SK-N-SH treated with all-trans-retinoic acid at 6 μM for 48 hours (cell line): ENCODE measurements at regions not wholly inside any gene's neighbourhood (a gene's known extent, or its start where the extent isn't known, plus 50 kb on each side); places are given as distances from the start of the nearest gene placed in this dataset.

ENCODE experiments used
- BACH2 ChIP-seq: fragments of 250-450 bp; sonication (Bioruptor Pico); IDR thresholded peaks from 2 replicates; pipeline ENCODE4 v1.9.0; 2021; ENCODE audit warnings: mild to moderate bottlenecking, borderline replicate concordance
- PATZ1 ChIP-seq: fragments of 250-450 bp; sonication (Bioruptor Pico); IDR thresholded peaks from 2 replicates; pipeline ENCODE4 v1.8.0; 2020; ENCODE audit warnings: mild to moderate bottlenecking, moderate library complexity, borderline replicate concordance
- SNAI2 ChIP-seq: fragments of 250-450 bp; sonication (Bioruptor Pico); IDR thresholded peaks from 2 replicates; pipeline ENCODE4 v1.5.0; 2020; ENCODE audit warnings: mild to moderate bottlenecking, moderate library complexity
- ZFP3 ChIP-seq: fragments of 250-450 bp; sonication (Bioruptor Pico); IDR thresholded peaks from 2 replicates; pipeline ENCODE4 v1.5.0; 2020; ENCODE audit warnings: mild to moderate bottlenecking, moderate library complexity
- ZFP30 ChIP-seq: fragments of 450-650 bp; formaldehyde crosslinking; IDR thresholded peaks from 2 replicates; pipeline ENCODE4 v1.5.0; 2022; ENCODE audit warnings: mild to moderate bottlenecking, moderate library complexity
- TF ChIP-seq, protein P1 (sequence below): fragments of 250-450 bp; sonication (Bioruptor Pico); IDR thresholded peaks from 2 replicates; pipeline ENCODE4 v1.5.1; 2020; ENCODE audit warnings: low read depth, mild to moderate bottlenecking, moderate library complexity
- TF ChIP-seq, protein P2 (sequence below): fragments of 250-450 bp; sonication (Bioruptor Pico); IDR thresholded peaks from 2 replicates; pipeline ENCODE4 v1.5.0; 2020; ENCODE audit warnings: mild to moderate bottlenecking, moderate library complexity

- no peak for TF ChIP-seq ZFP30 (CRISPR knock-in tag)
- TF ChIP-seq PATZ1, result no peak
- no peak for TF ChIP-seq ZFP3 (CRISPR knock-in tag)
- no peak for TF ChIP-seq SNAI2 (CRISPR knock-in tag)
- TF ChIP-seq, protein P1, sequence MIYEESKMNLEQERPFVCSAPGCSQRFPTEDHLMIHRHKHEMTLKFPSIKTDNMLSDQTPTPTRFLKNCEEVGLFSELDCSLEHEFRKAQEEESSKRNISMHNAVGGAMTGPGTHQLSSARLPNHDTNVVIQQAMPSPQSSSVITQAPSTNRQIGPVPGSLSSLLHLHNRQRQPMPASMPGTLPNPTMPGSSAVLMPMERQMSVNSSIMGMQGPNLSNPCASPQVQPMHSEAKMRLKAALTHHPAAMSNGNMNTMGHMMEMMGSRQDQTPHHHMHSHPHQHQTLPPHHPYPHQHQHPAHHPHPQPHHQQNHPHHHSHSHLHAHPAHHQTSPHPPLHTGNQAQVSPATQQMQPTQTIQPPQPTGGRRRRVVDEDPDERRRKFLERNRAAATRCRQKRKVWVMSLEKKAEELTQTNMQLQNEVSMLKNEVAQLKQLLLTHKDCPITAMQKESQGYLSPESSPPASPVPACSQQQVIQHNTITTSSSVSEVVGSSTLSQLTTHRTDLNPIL, result no peak
- no peak for TF ChIP-seq BACH2
- TF ChIP-seq, protein P2, sequence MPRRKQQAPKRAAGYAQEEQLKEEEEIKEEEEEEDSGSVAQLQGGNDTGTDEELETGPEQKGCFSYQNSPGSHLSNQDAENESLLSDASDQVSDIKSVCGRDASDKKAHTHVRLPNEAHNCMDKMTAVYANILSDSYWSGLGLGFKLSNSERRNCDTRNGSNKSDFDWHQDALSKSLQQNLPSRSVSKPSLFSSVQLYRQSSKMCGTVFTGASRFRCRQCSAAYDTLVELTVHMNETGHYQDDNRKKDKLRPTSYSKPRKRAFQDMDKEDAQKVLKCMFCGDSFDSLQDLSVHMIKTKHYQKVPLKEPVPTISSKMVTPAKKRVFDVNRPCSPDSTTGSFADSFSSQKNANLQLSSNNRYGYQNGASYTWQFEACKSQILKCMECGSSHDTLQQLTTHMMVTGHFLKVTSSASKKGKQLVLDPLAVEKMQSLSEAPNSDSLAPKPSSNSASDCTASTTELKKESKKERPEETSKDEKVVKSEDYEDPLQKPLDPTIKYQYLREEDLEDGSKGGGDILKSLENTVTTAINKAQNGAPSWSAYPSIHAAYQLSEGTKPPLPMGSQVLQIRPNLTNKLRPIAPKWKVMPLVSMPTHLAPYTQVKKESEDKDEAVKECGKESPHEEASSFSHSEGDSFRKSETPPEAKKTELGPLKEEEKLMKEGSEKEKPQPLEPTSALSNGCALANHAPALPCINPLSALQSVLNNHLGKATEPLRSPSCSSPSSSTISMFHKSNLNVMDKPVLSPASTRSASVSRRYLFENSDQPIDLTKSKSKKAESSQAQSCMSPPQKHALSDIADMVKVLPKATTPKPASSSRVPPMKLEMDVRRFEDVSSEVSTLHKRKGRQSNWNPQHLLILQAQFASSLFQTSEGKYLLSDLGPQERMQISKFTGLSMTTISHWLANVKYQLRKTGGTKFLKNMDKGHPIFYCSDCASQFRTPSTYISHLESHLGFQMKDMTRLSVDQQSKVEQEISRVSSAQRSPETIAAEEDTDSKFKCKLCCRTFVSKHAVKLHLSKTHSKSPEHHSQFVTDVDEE, result no peak
These were observed 1142.1 kb downstream of the FLRT2 start for GRCh38 chr14:86672080-86672479.
